ENCODE measurements at regions not wholly inside any gene's neighbourhood (a gene's known extent, or its start where the extent isn't known, plus 50 kb on each side); places are given as distances from the start of the nearest gene placed in this dataset.

DNA sequence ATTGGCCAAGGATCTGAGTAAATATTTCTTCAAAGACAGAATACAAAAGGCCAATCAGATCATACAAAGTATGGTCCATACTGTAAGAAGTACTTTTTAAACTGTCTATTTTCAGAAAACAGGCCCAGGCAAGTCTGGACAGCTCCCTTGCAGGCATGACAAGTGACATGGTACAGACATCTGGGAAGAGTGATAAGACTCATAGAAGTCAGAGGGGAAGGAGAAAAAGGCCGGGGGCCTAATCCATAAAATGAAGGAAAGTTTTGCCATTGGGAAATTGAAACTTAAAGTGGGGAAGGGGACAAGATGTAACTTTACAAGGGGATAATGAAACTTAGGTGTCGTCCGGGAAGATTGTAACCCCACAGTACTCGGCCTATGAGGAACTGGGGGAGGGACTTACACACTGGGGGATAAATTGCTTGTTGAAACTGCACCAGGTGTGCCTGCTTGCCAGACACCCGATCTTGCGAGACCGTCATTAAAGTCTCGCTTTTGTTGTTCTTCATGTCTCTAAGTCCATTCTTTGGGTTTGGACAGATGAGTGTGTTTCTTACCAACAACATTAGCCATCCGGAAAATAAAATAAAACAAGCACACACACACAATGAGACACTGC lies 684.0 kb downstream of the CDH11 start:
- no peak overlapping the region for H3K4me3 ChIP-seq (ENCODE audit: low read length)
- no peaks in the 10 kb centered on the region for H3K4me1 Mint-ChIP-seq (ENCODE audit: low read depth)
- no peaks in the 10 kb centered on the region for H3K36me3 Mint-ChIP-seq (ENCODE audit: low read depth)
- H3K36me3 ChIP-seq (ENCODE audit: insufficient read depth, low read length), result no peaks in the 10 kb centered on the region
- H3K27ac ChIP-seq (ENCODE audit: low read depth in 1 of 2, low read length in 2 of 2), result no peak overlapping the region
- DNase-seq, result no peak
- intact Hi-C loops (cut with DNase I, micrococcal nuclease), result no loop called here
- CTCF ChIA-PET, result no interaction called here
- POLR2A ChIA-PET, result no interaction called here
- H3K27ac Mint-ChIP-seq, result no peak overlapping the region
- no peak overlapping the region for H3K4me3 Mint-ChIP-seq
- peaks cover 14% of the 10 kb centered on the region for H3K9me3 Mint-ChIP-seq
- TF ChIP-seq, protein P1, sequence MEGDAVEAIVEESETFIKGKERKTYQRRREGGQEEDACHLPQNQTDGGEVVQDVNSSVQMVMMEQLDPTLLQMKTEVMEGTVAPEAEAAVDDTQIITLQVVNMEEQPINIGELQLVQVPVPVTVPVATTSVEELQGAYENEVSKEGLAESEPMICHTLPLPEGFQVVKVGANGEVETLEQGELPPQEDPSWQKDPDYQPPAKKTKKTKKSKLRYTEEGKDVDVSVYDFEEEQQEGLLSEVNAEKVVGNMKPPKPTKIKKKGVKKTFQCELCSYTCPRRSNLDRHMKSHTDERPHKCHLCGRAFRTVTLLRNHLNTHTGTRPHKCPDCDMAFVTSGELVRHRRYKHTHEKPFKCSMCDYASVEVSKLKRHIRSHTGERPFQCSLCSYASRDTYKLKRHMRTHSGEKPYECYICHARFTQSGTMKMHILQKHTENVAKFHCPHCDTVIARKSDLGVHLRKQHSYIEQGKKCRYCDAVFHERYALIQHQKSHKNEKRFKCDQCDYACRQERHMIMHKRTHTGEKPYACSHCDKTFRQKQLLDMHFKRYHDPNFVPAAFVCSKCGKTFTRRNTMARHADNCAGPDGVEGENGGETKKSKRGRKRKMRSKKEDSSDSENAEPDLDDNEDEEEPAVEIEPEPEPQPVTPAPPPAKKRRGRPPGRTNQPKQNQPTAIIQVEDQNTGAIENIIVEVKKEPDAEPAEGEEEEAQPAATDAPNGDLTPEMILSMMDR (IDR thresholded peaks at IDR 0.05), result no peak
- no peaks in the 10 kb centered on the region for H3K27me3 ChIP-seq (ENCODE audit: control insufficient read depth in 1 of 2, insufficient read depth in 2 of 2, low read length in 2 of 2)
- peaks cover 0 to 4% of the 10 kb centered on the region in 2 experiments for H3K9me3 ChIP-seq (ENCODE audit: control insufficient read depth in 1 of 2, insufficient read depth in 1 of 2, low read length in 2 of 2)
- no peak for ATAC-seq (ENCODE audit: poor library complexity)
- H3K27me3 Mint-ChIP-seq, result no peaks in the 10 kb centered on the region
- no peaks in the 10 kb centered on the region for H3K4me1 ChIP-seq (ENCODE audit: insufficient read depth, low read length)

DNA sequence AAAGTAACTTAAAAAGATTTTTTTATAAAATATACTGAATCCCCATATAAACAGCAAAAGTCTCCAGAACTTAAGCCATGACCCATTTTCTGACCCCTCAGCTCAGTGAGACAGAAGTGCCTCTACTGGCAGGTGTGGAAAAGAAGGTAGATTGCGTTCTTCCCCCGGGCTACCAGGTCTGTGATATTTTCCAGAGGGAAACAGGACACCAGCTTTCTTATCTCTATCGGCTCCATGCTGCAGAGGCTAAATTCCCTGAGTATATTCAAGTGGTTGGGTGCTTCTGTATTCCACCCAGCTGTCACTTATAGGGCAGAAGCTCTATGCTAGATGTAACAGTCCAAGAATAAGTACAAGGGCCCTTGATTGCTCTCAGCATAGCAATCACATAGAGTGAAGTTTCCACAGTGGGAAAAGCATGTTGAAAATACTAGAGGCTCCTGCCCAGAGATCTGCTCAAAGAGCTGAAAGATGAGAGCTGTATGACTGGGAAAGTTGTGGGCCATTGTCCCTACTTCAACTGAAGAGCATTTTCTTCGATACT lies 687.3 kb downstream of the CDH11 start:
- H3K4me1 ChIP-seq (ENCODE audit: insufficient read depth, low read length), result no peaks in the 10 kb centered on the region
- no peaks in the 10 kb centered on the region for H3K36me3 ChIP-seq (ENCODE audit: insufficient read depth, low read length)
- ChIA-PET POLR2A (no interaction called here), CTCF (no interaction called here)
- DNase-seq, result no peak
- no peaks in the 10 kb centered on the region for H3K27me3 ChIP-seq (ENCODE audit: control insufficient read depth in 1 of 2, insufficient read depth in 2 of 2, low read length in 2 of 2)
- intact Hi-C loops (cut with DNase I, micrococcal nuclease), result no loop called here
- no peak for ATAC-seq (ENCODE audit: poor library complexity)
- no peak overlapping the region for H3K4me3 ChIP-seq (ENCODE audit: low read length)
- Mint-ChIP-seq H3K9me3 (peaks cover 13% of the 10 kb centered on the region), H3K4me1 (ENCODE audit: low read depth) (no peaks in the 10 kb centered on the region), H3K27me3 (no peaks in the 10 kb centered on the region), H3K27ac (no peak overlapping the region), H3K36me3 (ENCODE audit: low read depth) (no peaks in the 10 kb centered on the region), H3K4me3 (no peak overlapping the region)
- H3K9me3 ChIP-seq (ENCODE audit: control insufficient read depth in 1 of 2, insufficient read depth in 1 of 2, low read length in 2 of 2), result peaks cover 0 to 4% of the 10 kb centered on the region in 2 experiments
- TF ChIP-seq, protein P1 (IDR thresholded peaks at IDR 0.05), result no peak
- H3K27ac ChIP-seq (ENCODE audit: low read depth in 1 of 2, low read length in 2 of 2), result no peak overlapping the region

DNA sequence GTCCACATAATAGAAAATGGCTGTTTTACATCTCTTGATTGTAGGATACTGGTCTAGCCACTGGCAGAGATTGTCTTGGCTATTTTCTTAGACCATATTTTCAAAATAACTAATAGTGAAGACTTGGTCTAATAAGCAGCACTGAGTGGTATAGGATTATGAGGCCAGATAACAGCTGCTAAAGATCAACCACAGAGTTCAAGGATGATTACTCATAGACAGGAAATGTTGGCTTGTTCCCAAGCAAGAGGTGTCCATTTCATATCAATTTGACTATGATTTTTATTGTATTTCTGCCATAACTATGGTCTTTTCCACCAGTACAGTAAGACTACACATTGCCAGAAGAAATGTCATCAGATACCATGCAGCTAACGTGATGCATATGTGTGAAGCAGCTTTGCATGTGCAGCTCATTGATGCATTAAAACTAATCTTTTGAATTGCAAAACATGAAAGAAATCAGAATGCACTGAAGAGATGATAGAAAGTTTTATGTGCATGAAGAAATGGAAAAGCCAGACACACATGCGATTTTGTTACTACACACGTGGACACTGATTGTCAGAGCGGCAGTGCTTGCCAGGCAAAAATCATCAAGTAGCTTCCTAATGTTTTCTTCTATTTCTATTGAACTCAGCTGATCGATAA lies 693.3 kb downstream of the CDH11 start:
- no peak for DNase-seq
- Histone ChIP-seq H3K27ac (ENCODE audit: low read depth in 1 of 2, low read length in 2 of 2) (no peak overlapping the region), H3K4me1 (ENCODE audit: insufficient read depth, low read length) (no peaks in the 10 kb centered on the region), H3K36me3 (ENCODE audit: insufficient read depth, low read length) (no peaks in the 10 kb centered on the region), H3K9me3 (ENCODE audit: control insufficient read depth in 1 of 2, insufficient read depth in 1 of 2, low read length in 2 of 2) (peaks cover 2 to 5% of the 10 kb centered on the region in 2 experiments), H3K4me3 (ENCODE audit: low read length) (no peak overlapping the region), H3K27me3 (ENCODE audit: control insufficient read depth in 1 of 2, insufficient read depth in 2 of 2, low read length in 2 of 2) (no peaks in the 10 kb centered on the region)
- CTCF ChIA-PET, result no interaction called here
- intact Hi-C loops (cut with DNase I, micrococcal nuclease), result no loop called here
- POLR2A ChIA-PET, result no interaction called here
- ATAC-seq (ENCODE audit: poor library complexity), result no peak
- Mint-ChIP-seq H3K9me3 (peaks cover 18% of the 10 kb centered on the region), H3K27me3 (no peaks in the 10 kb centered on the region), H3K4me3 (no peak overlapping the region), H3K4me1 (ENCODE audit: low read depth) (no peaks in the 10 kb centered on the region), H3K27ac (no peak overlapping the region), H3K36me3 (ENCODE audit: low read depth) (no peaks in the 10 kb centered on the region)
- TF ChIP-seq, protein P1 (IDR thresholded peaks at IDR 0.05), result no peak

Measured in CD4-positive, alpha-beta T cell (primary cell).